ENCODE measurements at regions not wholly inside any gene's neighbourhood (a gene's known extent, or its start where the extent isn't known, plus 50 kb on each side); places are given as distances from the start of the nearest gene placed in this dataset.

DNA sequence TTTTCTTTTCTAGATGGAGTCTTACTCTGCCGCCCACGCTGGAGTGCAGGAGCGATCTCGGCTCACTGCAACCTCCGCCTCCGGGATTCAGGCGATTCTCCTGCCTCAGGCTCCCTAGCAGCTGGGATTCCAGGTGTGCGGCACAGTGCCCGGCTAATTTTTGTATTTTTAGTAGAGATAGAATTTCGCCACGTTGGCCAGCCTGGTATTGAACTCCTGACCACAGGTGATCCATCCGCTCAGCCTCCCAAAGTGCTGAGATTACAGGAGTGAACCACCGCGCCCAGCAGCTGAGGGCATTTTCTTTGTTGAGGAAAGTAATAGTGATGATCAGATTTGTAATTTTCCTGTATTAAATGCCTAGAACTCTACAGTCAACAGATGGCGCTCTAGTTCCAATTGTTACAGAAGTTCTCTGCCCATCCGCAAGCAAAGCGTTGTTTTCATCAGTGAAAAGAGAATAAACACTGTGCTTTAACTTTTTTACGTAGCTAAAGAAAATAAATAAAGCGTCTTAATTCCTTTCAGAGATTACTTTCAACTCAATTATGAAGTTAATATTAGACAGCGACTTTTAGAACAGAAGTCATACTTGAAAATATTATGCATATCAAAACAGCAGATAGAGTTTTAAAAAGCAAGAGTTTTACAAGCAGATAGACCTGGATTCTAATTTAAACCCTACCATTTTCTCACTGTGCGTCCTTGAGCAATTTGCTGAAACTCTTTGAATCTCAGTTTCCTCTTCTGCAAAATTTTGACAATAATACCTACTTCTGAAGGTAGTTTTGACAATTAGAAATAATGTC lies 335.1 kb downstream of the DUSP6 start:
- TF ChIP-seq POLR2A (IDR thresholded peaks at IDR 0.05; ENCODE audit: low read length) (no peak), GATA1 (IDR thresholded peaks at IDR 0.05; ENCODE audit: low read depth, low read length) (no peak)
